GM18861 (cell line): ENCODE measurements at regions not wholly inside any gene's neighbourhood (a gene's known extent, or its start where the extent isn't known, plus 50 kb on each side); places are given as distances from the start of the nearest gene placed in this dataset.

Experiments used
- ATAC-seq: cut with Tn5 transposase; IDR thresholded peaks from one replicate; pipeline ENCODE4 v1.9.1; 2021; ENCODE audit not compliant: unreplicated experiment

DNA sequence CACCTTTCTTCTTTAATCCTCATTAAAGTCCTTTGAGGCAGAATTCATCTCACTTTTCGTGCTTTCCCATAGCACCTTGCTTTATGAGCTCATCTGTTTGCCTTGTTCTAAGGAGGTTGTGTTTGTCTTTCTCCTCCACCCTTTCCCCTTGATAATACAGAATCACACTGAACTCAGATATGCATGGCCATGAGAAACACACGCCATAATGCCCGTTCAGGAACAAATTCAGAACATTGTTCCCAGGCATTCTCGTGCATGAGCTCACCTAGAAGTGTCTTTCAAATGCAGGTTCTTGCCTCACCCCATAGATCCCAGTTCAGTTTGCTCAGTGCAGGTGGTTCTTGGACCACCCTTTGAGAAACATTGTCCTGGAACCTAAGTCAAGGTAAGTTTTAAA lies 71.1 kb downstream of the TMEM114 start:
- ATAC-seq, result no peak

DNA sequence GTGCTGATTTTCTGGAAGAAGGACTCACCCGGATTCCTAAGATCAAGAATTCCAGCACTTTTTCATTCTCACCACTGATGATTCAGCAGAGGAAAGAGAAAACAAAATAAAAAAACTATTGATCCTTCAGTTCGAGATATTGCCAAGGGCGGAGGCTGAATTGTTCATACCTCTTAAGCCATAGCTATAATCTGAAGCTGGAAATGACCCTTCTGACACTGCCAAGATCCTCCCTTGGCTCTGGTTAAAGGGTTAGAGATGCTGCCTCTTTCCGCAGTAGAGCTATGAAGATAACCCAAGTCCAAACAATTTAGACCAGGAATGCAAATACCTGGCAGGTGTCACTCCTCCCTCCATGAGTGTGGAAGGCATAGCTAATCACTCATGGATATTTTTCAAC lies 73.0 kb downstream of the TMEM114 start:
- ATAC-seq, result no peak

DNA sequence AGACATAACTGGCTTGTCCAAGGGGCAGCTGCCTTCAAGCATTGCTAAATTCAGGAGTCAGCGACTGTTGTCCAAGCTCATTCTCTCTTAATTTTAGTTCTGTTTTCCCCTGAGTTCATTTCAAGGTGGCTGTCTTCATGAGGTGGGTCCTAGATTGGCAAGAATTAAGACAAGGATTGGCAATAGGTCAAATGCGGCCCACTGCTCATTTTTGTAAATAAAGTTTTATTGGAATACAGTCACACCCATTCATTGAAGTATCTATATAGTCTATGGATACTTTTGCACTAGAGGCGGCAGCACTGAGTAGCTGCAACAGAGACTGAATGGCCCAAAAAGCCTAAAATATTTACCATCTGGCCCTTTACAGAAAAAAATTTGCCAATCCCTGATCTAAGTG lies 73.8 kb downstream of the TMEM114 start:
- no peak for ATAC-seq

DNA sequence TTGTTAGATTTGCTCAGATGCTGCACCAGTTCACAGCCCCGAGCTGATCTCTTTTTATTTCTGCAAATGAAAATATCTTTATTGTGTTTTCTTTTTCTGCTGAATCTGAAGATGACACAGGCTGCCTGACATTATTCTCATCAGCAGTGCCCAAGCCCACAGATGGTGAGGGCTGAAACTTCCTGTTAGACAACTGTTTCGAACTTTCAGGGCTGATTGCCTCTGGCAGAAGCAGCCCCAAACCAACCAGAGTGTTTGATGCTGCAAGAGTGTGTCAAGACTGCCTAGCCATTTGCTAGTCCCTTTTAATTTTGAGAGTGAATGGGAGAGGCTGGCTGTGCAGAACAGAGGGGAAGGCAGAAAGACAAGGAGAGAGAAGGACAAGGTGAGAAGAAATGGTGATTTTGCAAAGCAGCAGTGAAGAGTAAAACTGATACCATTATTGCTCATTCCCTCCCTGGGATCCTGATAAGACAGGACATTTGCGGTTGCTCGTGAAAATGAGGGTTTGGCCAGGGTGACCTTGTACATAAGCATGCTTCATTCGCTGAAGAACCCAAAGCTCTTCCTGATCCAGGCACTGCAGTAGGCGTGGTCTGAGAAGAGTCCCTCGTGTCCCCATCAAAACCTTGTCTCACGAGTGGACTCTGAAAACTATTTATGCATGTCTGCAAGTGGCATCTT lies 77.2 kb downstream of the TMEM114 start:
- no peak for ATAC-seq

DNA sequence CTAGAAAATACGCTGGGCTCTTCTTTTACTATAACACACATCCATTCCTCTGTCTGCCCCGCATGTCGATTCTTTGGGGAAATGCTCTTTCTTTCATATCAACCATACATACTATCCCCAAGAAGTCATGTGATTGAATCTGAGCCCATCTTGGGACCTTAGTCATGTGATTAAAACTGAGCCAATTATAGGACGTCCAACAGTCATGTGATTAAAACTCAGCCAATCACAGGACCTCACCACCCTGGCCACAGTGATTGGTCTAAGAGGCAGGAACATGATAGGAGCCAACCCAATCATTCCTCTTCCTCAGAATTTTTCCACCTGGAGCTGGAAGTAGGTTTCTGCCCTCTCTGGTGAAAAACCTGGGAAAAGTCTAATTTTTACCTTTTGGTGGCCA lies 78.8 kb downstream of the TMEM114 start:
- ATAC-seq, result no peak

DNA sequence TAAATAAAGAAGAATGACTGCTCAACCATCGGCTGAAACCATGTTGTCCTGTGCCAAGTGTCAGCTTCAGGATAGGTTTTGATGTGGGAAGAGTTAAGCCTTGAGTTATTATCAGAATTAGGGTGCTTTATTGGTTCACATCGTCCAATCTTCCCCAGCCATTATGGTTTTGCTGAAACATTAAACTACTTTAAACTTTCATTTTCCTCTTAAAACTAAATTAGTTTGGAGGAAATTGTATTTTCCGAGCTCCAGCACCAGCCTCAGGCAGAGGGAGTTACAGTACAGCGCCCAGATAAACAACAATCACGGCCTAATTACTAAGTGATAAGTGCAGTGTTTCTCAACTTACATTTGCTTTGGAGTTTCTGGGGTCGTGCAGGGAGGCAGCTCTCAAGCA lies 80.2 kb downstream of the TMEM114 start:
- no peak for ATAC-seq

DNA sequence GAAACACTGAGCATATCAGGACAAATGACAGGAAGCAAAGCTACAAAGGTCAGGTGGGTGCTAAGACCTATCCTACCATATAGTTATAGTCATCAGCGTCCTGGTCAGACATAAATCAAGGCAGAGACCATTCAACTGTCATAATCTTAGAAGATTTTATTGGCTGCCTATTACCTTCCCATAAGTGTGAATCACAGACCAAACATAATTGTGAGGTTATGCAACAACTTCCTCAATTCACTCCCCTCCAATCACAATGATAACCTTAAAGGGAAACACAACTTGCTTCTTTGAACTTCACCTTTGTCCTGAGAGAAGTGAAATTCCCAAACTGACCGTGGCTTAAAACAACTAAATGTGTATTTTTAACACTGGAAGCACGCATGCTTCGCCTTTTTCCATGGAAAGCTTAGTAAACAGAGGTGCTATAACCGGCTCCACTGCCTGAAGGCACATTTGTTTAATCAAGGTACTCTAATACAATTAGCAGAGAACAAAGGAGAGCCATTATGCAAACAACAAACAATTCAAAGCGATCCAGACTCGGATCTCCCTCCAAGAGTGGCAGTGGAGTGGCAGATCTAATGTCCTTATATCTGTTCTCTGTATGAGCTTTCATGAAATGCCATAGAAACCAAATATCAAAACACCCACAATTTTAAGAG lies 84.9 kb downstream of the TMEM114 start:
- ATAC-seq, result no peak

DNA sequence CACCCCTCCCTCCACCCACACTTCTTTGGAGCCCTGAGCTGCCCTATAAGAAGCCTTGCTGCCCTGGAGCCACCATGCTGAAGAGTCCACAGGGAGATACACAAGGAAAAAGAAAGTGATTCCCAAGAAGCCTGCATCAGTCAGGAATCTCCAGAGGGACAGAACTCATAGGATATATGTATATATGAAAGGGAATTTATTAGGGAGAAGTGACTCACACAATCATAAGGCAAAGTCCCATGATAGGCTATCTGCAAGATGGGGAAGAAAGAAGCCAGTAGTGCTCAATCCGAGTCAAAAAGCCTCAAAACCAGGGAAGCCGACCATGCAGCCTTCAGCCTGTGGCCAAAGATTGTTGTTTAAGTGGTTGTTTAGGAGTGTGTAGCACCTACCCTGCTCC lies 87.9 kb downstream of the TMEM114 start:
- ATAC-seq, result no peak

DNA sequence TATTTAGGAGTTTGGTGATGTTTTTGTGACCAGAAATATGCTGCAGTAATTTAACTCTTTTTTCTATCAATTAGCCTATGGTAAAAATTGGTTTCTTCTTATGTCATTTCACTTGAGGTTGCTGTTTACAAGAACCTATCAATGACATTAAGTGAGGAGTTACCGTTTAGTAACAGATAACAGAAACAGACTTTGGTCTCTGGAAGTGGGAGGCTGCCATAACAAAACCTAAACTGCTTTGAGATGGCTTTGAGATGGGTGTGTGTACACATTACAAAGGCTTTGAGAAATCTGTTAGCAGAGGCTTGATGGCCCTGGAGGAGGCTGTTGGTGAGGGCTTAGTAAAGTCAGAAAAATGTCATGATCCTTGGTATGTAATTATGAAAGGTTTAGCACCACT lies 90.0 kb downstream of the TMEM114 start:
- no peak for ATAC-seq

DNA sequence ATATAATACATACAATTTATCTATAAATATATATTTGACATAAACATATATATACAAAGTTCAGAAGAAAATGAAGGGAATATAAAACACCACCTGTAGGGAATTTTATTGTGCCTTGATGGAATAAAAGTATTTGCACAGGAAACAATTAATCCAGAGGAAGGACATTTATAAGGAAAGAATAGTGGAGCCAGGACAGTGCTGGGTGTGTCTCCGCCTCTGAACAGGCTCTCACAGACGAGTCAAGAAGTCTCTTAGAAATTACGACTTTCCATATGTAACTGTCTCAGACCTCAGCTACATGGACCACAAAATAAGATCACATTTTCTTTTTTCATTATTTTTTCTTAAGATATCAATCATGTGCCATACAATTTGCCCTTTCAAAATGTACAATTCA lies 93.9 kb downstream of the TMEM114 start:
- no peak for ATAC-seq

DNA sequence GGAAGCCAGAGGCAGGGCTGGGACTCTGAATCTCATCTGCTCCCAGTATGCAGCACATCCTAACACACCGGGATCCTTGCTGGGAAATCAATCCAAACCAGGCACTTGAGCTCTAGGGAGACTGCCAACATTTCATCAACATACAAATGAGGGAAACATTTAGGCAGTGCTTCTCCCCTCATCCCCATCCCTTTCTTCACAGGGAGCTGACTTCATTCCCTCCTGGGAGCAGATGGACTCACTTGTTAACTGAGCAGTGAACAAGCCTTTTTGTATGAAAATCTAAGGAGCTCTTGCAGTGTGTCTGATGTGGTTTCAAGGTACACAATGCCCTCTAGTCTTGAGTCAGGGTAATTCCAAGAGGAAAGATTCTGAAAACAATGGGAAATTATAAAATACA lies 96.3 kb downstream of the TMEM114 start:
- ATAC-seq, result no peak

DNA sequence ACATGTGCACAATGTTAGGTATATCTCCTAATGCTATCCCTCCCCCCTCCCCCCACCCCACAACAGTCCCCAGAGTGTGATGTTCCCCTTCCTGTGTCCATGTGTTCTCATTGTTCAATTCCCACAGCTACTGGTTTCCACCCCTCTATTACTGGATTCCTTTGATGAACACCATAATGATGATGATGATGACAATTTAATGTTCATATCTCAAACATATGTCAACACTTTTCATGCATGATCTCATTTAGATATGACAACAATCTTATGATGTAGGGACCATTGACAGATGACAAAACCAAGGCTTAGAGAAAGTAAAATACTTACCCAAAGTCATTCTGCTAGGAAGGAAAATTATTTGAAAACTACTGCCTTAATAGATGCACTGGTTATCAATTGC lies 97.6 kb downstream of the TMEM114 start:
- ATAC-seq, result no peak

DNA sequence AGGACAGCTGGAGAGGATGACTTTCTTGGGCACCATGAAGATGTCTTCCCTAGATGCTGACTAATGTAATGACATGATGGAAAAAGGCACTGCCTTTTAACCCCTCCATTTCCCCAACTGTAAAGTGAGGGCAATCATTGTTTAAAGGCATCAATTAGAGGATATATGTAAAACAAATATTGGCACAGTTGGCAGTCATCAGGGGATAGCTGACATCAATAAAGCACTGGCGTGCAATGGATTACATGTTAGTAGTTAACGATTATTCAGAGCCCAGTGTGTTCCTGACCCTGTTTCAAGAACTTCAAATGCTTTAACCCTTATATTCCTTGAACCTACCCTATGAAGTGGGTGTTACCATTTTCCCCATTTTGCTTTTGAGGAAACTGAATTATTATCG lies 100.7 kb downstream of the TMEM114 start:
- no peak for ATAC-seq

DNA sequence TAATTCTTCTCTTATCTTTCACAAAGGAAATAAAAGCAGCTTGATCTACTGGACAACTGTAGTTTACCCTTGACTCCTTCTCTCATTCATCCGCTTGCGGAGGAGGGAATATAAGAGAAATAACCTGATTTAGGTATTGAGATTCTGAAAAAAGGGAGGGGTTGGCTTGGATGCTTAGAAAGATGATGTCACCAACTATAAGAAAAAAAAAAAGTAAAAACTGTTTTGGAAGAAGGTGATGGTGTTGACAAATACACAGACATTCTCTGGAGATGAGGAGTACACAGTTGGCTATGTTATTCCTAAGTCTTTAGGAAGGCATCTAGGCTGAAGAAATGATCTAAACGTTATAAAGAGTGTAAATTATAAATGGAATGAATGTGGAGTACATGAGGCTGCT lies 103.3 kb downstream of the TMEM114 start:
- ATAC-seq, result no peak

DNA sequence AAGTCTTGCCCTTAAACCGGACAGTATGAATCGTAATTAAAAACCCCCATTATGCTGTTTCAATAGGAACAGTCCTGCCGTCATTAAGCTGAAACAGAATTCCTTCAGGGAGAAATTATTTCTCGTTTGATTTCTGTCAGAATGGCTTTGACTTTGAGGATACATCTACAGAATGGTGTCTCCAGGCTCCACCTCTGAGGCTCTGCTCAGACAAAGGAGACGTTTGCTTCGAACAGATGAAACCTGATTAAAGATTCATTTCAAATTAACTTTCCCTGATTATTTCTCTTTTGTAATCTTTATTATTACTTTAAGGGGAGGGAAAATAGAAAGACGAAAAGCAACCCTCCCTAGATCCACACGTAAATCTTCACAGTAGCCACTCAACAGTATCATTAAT lies 106.9 kb downstream of the TMEM114 start:
- ATAC-seq, result no peak

DNA sequence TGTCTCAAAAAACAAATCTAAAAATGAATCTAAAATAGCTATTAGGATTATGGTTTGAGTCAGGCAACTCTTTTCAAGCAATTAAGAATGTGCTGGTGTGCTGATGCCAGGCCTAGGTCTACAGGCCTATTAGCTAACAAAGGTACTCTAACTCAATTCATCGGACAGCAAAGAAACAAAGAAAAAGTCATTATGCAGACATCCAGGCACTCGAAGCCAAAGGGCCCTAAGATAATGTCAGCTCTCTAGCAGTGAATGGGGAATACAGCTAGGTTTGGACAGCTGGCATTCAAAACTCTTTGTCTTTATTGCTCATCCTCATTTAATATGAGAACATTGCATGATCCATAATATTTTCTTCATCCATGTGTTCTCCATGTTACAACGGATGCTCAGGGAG lies 108.5 kb downstream of the TMEM114 start:
- no peak for ATAC-seq

DNA sequence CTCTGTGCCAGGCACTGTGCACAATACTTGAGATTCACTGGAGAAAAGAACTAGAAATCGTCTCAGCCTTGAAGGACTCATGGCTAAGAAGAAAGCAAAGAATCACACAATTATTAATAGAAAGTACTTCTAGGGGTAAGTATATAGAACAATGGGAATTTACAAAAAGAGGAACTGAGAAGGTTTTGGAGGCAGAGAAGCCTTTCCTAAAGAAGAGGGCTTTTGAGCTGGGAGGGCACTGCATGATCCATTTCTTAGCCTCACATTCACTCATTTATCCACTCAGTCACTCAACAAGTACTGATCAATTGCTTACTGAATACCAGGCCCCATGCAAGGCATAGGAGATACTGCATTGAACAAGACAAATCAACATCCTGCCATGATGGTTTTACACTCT lies 113.5 kb downstream of the TMEM114 start:
- no peak for ATAC-seq

DNA sequence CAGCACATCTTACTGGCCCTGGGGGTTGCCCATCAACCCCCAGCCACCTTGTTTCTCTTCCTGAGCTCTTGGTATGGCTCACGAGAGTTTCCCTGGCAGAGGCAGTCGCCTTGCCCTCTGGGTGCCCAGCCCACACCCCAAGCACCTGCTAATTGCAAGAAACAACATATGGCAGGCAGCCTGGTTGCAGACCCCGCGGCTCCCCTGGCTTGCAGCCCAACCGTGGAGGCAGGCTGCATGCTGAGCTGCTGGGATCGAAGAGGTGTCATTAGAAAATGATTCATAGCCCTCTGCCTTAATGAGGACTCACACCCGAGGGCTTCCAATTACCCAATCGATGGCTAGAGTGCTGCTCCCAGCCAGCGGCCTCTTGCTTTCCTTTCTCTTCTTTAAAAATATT lies 115.7 kb downstream of the TMEM114 start:
- ATAC-seq, result no peak

DNA sequence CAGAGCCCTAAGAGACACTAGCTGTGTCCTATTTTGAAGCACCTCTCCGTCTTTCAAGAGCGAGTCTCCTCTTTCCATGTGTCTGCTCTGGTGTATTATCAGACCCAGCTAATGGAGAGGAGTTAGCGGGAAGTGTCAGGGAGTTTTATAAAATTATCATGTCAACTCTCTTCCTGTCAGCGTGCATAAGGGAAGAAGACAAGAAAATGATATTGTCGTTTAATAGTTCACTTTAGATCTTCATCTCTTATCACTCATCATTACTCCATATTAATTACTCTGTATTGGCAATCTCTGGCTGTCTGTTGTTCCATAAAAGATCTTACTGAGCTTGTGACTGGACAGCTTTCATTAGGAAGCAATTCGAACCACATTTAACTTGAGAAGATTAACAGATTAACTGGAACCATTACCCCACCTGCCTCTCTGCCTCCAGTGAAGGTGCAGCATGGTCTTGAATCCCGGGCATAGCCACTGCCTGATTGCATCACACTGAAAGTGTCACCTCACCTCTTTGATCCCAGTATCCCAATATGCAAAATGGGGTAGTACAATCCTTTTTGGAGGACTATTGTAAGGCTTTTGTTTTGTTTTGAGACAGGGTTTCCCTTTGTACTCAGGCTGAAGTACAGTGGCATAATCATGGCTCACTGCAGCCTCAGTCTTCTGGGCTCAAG lies 121.1 kb downstream of the TMEM114 start:
- ATAC-seq, result no peak

DNA sequence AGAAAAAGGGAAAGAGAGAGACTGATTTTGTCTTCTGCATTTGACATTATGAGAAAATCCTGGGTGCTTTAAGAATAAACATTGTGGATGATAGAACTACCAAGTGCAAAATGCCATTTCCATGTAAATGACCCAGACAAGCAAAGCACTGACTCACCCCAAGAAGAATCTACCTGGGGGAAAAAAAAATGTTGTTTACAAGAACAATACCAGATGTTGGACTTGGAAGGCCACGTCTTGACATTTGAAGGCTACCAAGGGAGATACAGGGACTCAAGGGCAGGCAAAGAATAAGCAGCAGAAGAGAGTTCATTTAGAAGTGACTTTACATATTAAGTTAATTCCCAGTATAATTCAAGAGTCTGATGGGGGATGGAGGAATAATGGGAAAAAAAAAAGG lies 125.3 kb downstream of the TMEM114 start:
- ATAC-seq, result no peak

DNA sequence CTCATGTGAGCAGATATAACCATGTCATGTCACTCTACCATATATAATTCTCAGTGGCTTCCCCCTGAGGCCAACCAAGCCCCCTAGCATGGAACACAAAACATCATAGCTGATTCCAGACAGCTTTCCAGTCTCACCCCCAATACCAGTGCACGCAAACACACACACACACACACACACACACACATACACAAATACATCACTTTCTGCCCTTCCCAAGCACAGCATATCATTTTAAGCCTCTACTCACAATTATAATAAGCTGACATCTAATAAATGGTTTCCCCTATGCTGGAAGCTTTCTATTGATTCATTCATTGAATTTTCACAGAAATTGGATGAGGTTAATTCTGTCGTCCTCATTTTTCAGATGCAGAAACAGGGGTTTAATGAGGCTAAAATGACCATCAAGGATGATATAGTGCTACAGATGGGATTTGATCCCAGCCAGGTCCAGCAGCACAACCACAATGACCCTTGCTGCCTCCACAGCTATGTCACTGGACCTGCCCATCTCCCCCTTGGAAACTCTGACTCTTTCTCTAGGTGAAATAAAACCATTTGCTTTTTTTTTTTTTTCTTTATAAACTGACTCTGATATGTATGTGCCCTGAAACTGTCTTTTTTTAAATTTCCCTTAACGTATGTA lies 131.1 kb downstream of the TMEM114 start:
- ATAC-seq, result no peak

DNA sequence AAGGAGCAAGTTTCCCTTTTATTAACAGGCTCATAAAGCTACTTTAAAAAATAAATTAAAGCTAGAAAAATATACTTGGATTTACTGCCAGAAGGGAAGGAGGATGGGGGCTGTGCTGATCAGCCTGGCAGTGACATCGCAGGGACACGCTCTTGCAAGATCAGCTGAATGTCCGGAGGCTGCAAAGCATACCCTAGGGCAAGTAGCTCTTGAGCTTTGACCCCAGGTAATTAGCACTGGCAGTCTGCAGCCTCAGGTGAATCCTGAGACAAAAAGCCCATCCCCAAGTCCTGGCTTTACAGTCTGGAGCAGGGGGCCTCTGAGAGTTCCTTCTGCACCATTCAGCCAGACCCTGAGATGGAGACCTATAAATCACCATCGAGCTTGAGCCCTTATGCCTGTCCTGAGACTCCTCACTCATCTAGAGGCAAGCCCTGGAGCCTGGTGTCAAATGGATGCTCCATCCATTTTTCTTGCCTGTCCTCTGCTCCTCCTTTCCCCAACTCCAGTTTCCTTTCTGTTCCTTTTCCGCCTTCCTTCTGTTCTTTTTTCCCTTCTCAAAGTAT lies 131.7 kb downstream of the TMEM114 start:
- ATAC-seq, result no peak
